ENCODE measurements at regions not wholly inside any gene's neighbourhood (a gene's known extent, or its start where the extent isn't known, plus 50 kb on each side); places are given as distances from the start of the nearest gene placed in this dataset.

GRCh38 chr3:55413236-55413635 lies 73.9 kb downstream of the WNT5A start:
- DNase-seq = no peak

DNA sequence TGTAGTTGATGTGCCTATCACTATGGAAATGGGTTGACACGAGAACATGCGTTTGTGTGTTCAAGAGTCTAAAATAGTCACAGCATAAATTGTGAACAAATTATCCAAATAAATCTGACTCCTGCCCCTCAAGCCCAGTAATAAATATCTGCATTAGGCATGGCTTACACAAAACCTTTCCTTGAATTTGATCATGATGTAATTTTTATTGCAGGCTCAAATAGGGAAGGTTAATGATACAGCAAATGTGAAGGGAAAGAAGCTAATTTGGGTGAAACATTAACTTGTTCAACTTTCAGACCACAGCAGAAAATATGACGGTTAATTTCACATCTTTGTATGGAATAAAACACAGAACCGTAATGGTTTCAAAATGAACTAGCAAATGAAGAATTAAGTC lies 74.6 kb downstream of the WNT5A start:
- no peak for DNase-seq

- DNase-seq = no peak
These were observed 77.3 kb downstream of the WNT5A start for GRCh38 chr3:55409806-55410205.

- DNase-seq = no peak
These were observed 78.8 kb downstream of the WNT5A start for GRCh38 chr3:55408193-55408826.

- DNase-seq = no peak
These were observed 79.7 kb downstream of the WNT5A start for GRCh38 chr3:55407426-55407820.

GRCh38 chr3:55406696-55407425 lies 80.2 kb downstream of the WNT5A start:
- DNase-seq = no peak

GRCh38 chr3:55405436-55405835 lies 81.7 kb downstream of the WNT5A start:
- peak in 1 of 5 experiments; percentile 1 for DNase-seq

GRCh38 chr3:55402886-55403609 lies 84.1 kb downstream of the WNT5A start:
- DNase-seq = no peak

DNA sequence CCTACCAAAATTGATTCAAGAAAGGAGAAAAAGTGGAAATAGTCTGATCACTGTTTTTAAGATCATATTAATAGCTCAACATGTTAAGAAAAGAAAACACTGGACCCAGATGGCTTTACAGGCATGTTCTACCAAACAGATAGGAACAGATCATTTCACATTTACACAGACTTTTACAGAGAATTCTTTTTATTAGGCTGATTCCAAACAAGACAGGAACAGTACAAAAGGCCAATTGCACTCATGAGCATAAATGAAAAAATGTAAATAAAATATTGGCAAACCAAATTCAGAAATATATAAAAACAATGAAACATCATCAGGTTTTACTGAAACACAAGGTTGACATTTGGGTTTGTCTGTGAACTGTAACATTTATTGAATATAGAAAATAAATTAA lies 106.5 kb downstream of the WNT5A start:
- DNase-seq = no peak

- no peak for DNase-seq
These were observed 110.3 kb downstream of the WNT5A start for GRCh38 chr3:55376753-55377347.

DNA sequence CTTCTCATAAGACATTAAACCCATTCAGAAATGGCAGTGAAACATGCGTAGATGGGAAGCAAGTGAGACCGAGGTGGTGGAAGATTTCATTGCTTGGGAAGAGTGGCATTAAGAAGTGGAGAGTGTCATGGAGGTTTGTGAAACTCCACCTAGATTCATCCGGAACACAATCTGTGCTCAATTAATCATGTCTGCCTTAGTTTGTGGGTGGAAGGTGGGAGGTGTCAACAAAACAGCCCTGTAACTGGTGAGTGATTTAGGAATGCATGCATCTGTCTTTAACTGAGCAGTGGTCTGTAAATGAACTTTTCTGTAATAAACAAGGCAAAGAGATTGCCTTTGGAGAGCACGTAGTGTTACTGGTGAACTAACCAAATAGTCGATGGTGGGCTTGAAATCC lies 113.7 kb downstream of the WNT5A start:
- DNase-seq = no peak

- DNase-seq = no peak
These were observed 116.8 kb downstream of the WNT5A start for GRCh38 chr3:55370272-55370671.

GRCh38 chr3:55369141-55369847 lies 117.8 kb downstream of the WNT5A start:
- DNase-seq = no peak

DNA sequence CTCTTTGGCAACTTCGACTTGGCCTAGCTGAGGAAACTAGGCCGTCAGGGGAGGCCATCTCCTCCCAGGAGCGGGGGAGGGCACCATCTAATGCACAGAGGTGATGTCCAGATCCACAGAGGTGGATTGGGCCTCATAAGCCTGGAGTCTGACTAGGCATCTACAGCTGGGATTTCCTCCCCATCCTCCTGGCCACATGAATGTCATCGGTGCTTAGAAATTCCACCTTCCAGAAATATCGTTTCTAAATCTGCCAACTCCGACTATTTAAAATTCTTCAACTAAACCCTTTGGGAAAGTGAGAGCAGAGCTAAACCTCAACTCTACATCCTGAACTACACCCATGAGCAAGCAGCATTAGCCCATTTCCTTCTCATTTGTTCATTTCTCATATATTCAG lies 118.7 kb downstream of the WNT5A start:
- no peak for DNase-seq

DNA sequence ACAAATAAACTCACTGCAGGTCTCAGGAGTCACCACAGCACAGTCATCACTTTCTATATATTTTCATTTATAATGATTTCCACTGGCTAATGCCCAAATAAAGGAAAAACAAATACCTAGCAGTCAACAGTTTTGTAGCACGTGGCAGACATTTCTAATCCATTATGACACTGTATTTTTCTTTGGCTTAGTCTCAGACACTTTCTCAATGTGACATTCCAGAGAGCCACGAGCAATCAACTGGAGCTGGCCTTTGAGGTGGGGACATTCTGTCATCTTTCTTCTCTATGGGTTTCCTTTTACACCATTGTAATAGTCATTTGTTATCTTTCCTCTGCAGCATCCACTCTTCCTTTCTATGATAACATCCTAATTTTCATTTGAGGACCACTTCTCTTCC lies 119.7 kb downstream of the WNT5A start:
- no peak for DNase-seq

DNA sequence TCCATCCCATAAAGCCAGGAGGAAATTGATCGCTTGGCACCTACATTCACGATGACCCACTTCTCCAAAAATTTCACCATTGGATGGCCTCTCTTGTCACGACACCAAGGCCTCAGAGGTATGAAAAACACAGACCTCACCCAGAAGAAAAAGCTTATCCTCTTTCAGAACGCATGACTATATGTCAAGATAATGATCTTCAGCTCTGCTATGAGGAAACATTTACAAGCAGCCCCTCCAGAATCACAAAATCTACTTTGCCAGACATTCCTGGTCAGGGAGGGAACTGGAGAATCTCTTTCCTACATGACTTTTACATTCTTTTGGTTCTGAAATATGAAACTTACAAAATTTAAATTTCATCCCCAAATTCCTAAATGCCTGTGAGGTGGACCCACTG lies 122.7 kb downstream of the WNT5A start:
- no peak for DNase-seq

DNA sequence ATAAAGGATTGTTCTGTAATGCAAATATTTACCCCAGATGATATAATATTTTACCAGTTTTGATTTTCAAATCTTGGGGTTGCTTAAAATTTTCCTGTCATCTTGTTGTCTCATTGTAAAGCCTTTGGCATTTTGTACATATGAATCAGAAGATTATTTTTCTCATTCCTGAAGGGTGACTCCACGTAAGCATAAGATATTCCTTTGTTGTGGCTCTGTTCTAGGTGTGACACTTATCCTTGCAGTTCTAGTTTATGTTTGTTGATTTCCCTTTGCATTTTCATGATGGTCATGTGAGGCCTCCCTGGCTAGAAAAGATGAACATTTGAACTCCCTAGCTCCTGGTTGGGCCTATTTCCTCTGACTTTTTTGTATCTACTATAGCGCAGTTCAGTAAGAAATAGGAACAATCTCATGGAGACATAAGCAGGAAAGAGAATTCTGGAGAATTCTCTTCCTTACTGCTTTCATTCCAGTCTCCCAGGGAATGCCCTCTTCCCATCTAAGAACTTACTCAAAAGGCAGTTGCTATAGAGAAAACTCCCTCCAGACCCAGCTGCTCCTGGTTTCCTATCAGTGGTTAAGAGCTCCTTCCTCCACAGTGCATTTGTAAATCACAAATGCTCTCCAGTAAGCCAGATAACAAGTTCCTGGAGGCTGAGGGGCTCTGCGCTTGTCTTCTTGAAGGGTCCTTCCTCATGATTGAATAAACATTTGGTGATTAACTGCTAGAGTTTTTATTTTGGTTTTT lies 124.7 kb downstream of the WNT5A start:
- DNase-seq = no peak

DNA sequence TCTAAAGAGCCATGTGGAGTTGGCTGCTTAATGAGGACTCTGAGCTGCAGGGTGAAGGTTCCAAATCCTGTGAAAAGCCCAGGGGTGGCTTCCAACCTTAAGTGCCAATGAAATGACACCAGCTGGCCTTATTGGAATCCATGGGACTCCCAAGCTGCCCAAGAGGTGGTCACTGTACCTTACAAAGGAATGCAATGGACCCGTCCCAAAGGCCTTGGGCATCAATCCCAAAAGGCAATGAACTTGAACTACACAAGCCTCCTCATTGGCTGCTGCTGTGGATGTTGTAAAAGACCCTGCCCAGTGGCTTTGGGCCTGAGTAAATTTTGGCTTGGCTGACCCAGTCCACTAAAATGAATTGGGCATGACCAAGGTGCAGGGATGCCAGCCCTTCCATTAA lies 129.3 kb downstream of the WNT5A start:
- DNase-seq = no peak

GRCh38 chr3:55352668-55353067 lies 134.4 kb downstream of the WNT5A start:
- no peak for DNase-seq

- no peak for DNase-seq
These were observed 137.3 kb downstream of the WNT5A start for GRCh38 chr3:55349851-55350250.

GRCh38 chr3:55343486-55344357 lies 143.4 kb downstream of the WNT5A start:
- DNase-seq = no peak

All from T-helper 2 cell (primary cell).